ENCODE measurements at regions not wholly inside any gene's neighbourhood (a gene's known extent, or its start where the extent isn't known, plus 50 kb on each side); places are given as distances from the start of the nearest gene placed in this dataset.

DNA sequence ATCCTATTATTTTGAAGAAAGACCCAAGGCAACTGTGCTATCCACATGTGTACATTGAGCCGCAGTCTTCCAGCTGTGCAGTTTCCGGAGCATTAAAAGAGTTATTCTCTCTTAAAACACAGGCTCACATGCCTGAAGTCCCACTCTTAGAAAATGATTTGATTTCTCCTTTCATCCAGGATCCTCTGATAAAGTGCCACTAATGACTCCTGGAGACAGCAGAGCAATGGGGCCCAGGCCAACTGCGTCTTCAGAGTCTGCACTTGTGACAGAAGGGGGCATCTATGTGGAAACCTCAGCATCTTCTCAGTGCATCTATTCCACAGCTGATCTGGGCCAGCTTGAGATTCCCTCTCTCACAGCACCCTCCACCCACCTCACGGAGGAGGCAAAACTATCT, 482.1 kb upstream of the AKR1E2 start:
- no peak overlapping the region for H3K27ac ChIP-seq (ENCODE audit: low read length)
- no peaks in the 10 kb centered on the region for H3K27me3 ChIP-seq (ENCODE audit: insufficient read depth, low read length, poor library complexity)
- no peak overlapping the region for H3K4me3 ChIP-seq (ENCODE audit: low read depth in 1 of 2, low read length in 2 of 2)
- no peaks in the 10 kb centered on the region for H4K20me1 ChIP-seq (ENCODE audit: insufficient read depth, low read length)
- DNase-seq: no peak
- no peak overlapping the region for H3K9ac ChIP-seq (ENCODE audit: low read depth, low read length)
- H2AFZ ChIP-seq (ENCODE audit: low read depth, low read length): no peak overlapping the region
- H3K9me3 ChIP-seq (ENCODE audit: insufficient read depth, low read length, severe bottlenecking): peaks cover 2% of the 10 kb centered on the region
- TF ChIP-seq EZH2 (IDR thresholded peaks at IDR 0.05; ENCODE audit: borderline replicate concordance, low read depth, low read length, severe bottlenecking) (no peak), CTCF (IDR thresholded peaks at IDR 0.05; ENCODE audit: borderline replicate concordance, extremely low read depth, low read length, poor library complexity, severe bottlenecking) (no peak)
- no peak for ATAC-seq (ENCODE audit: insufficient read depth, low read depth)
- no peak overlapping the region for H3K4me2 ChIP-seq (ENCODE audit: insufficient read depth, low read length)
- no peaks in the 10 kb centered on the region for H3K4me1 ChIP-seq (ENCODE audit: insufficient read depth, low read length)
- no peaks in the 10 kb centered on the region for H3K36me3 ChIP-seq (ENCODE audit: insufficient read depth, low read length)
- H3K79me2 ChIP-seq (ENCODE audit: insufficient read depth, low read length): no peaks in the 10 kb centered on the region

DNA sequence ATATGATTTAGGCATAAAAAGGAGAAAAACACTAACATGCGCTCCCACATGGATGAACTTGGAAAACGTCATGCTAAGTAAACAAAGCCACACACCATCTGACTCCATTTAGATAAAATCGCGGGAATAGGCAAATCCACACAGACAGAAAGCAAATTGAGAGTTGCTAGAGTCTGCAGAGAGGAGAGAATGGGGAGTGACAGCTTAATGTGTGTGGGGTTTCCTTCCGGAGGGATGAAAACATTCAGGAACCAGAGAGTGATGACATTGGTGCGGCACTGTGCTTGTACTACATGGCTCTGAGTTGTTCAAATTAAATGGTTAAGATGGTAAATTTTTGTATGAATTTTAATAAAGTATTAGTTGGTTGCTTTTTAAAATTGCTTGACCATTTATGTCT, 482.9 kb upstream of the AKR1E2 start:
- Histone ChIP-seq H3K27ac (ENCODE audit: low read length) (no peak overlapping the region), H3K4me2 (ENCODE audit: insufficient read depth, low read length) (no peak overlapping the region), H3K9me3 (ENCODE audit: insufficient read depth, low read length, severe bottlenecking) (peaks cover 2% of the 10 kb centered on the region), H3K36me3 (ENCODE audit: insufficient read depth, low read length) (no peaks in the 10 kb centered on the region), H4K20me1 (ENCODE audit: insufficient read depth, low read length) (no peaks in the 10 kb centered on the region), H3K4me3 (ENCODE audit: low read depth in 1 of 2, low read length in 2 of 2) (no peak overlapping the region), H3K4me1 (ENCODE audit: insufficient read depth, low read length) (no peaks in the 10 kb centered on the region), H3K27me3 (ENCODE audit: insufficient read depth, low read length, poor library complexity) (no peaks in the 10 kb centered on the region), H3K9ac (ENCODE audit: low read depth, low read length) (no peak overlapping the region), H3K79me2 (ENCODE audit: insufficient read depth, low read length) (no peaks in the 10 kb centered on the region), H2AFZ (ENCODE audit: low read depth, low read length) (no peak overlapping the region)
- DNase-seq (no peak), ATAC-seq (ENCODE audit: insufficient read depth, low read depth) (no peak)
- no peak for TF ChIP-seq EZH2 (IDR thresholded peaks at IDR 0.05; ENCODE audit: borderline replicate concordance, low read depth, low read length, severe bottlenecking)
- no peak for TF ChIP-seq CTCF (IDR thresholded peaks at IDR 0.05; ENCODE audit: borderline replicate concordance, extremely low read depth, low read length, poor library complexity, severe bottlenecking)

GRCh38 chr10:4338768-4339167, 487.2 kb upstream of the AKR1E2 start:
- H3K9me3 ChIP-seq (ENCODE audit: insufficient read depth, low read length, severe bottlenecking): peaks cover 2% of the 10 kb centered on the region
- H3K9ac ChIP-seq (ENCODE audit: low read depth, low read length): no peak overlapping the region
- DNase-seq (no peak), ATAC-seq (ENCODE audit: insufficient read depth, low read depth) (no peak)
- no peaks in the 10 kb centered on the region for H3K79me2 ChIP-seq (ENCODE audit: insufficient read depth, low read length)
- H3K27me3 ChIP-seq (ENCODE audit: insufficient read depth, low read length, poor library complexity): no peaks in the 10 kb centered on the region
- no peak for TF ChIP-seq EZH2 (IDR thresholded peaks at IDR 0.05; ENCODE audit: borderline replicate concordance, low read depth, low read length, severe bottlenecking)
- TF ChIP-seq CTCF (IDR thresholded peaks at IDR 0.05; ENCODE audit: borderline replicate concordance, extremely low read depth, low read length, poor library complexity, severe bottlenecking): no peak
- H4K20me1 ChIP-seq (ENCODE audit: insufficient read depth, low read length): no peaks in the 10 kb centered on the region
- no peak overlapping the region for H2AFZ ChIP-seq (ENCODE audit: low read depth, low read length)
- H3K4me1 ChIP-seq (ENCODE audit: insufficient read depth, low read length): no peaks in the 10 kb centered on the region
- H3K4me2 ChIP-seq (ENCODE audit: insufficient read depth, low read length): no peak overlapping the region
- no peak overlapping the region for H3K27ac ChIP-seq (ENCODE audit: low read length)
- no peaks in the 10 kb centered on the region for H3K36me3 ChIP-seq (ENCODE audit: insufficient read depth, low read length)
- no peak overlapping the region for H3K4me3 ChIP-seq (ENCODE audit: low read depth in 1 of 2, low read length in 2 of 2)

DNA sequence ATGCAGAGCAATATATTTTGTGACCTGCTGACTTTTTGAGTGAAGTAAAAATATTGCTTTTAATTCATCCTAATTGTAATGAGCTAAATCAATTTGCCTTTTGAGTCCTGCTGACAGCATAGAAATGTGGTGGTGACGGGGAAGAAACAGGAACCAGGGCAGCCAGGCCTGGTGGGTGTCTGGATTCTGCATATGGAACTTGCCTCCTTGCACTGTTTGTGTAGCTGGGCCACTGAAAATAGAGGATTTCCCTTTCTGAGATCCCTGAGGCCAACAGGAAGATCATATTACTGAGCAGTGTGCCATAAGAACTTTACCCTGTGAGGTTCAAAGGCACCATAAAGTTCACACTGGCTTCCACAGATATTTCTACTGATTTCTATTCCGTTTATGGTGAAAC, 488.4 kb upstream of the AKR1E2 start:
- no peak for ATAC-seq (ENCODE audit: insufficient read depth, low read depth)
- Histone ChIP-seq H3K4me3 (ENCODE audit: low read depth in 1 of 2, low read length in 2 of 2) (no peak overlapping the region), H3K79me2 (ENCODE audit: insufficient read depth, low read length) (no peaks in the 10 kb centered on the region), H4K20me1 (ENCODE audit: insufficient read depth, low read length) (no peaks in the 10 kb centered on the region), H3K36me3 (ENCODE audit: insufficient read depth, low read length) (no peaks in the 10 kb centered on the region), H3K9me3 (ENCODE audit: insufficient read depth, low read length, severe bottlenecking) (peaks cover 2% of the 10 kb centered on the region), H3K27me3 (ENCODE audit: insufficient read depth, low read length, poor library complexity) (no peaks in the 10 kb centered on the region), H2AFZ (ENCODE audit: low read depth, low read length) (no peak overlapping the region), H3K4me2 (ENCODE audit: insufficient read depth, low read length) (no peak overlapping the region), H3K27ac (ENCODE audit: low read length) (no peak overlapping the region), H3K4me1 (ENCODE audit: insufficient read depth, low read length) (no peaks in the 10 kb centered on the region), H3K9ac (ENCODE audit: low read depth, low read length) (no peak overlapping the region)
- no peak for TF ChIP-seq EZH2 (IDR thresholded peaks at IDR 0.05; ENCODE audit: borderline replicate concordance, low read depth, low read length, severe bottlenecking)
- no peak for TF ChIP-seq CTCF (IDR thresholded peaks at IDR 0.05; ENCODE audit: borderline replicate concordance, extremely low read depth, low read length, poor library complexity, severe bottlenecking)
- DNase-seq: no peak

Data from DND-41 (cell line).